ENCODE measurements at regions not wholly inside any gene's neighbourhood (a gene's known extent, or its start where the extent isn't known, plus 50 kb on each side); places are given as distances from the start of the nearest gene placed in this dataset.
"Not testable (repeated sequence)": the region's sequence is repeated elsewhere in the genome, so short reads cannot be mapped to it uniquely, and the experiment has no call there.

DNA sequence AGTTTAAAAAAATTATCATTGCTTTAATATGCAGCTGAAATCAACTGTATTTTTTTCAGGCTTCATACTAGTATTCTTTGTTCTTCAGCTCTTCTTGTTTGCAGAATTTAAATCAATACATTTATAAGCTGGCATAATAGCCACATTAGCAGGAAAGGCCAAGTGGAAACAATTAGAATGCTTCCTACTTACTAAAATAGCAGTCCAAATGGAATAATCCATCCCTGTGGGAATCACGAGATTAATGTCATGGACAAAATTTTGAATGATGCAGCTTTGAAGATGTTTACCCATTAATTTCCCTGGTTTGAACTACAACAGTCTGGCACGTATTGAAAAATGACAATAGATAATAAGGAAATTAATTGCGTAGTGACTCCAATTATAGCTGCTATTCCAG is 2650.8 kb downstream of the PCDH9 start:
- DNase-seq = no peak

DNA sequence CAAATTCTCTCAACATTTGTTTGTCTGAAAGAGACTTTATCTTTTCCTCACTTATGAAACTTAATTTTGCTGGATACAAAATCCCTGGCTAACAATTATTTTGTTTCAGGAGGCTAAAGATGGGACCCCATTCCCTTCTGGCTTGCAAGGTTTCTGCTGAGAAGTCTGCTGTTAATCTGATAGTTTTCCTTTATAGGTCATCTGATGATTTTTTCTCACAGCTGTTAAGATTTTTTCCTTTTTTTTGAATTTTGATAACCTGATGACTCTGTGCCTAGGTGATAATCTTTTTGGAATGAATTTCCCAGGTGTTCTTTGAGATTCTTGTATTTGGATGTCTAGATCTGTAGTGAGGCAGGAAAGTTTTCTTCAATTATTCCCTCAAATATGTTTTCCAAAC is 2661.4 kb downstream of the PCDH9 start:
- DNase-seq = no peak

DNA sequence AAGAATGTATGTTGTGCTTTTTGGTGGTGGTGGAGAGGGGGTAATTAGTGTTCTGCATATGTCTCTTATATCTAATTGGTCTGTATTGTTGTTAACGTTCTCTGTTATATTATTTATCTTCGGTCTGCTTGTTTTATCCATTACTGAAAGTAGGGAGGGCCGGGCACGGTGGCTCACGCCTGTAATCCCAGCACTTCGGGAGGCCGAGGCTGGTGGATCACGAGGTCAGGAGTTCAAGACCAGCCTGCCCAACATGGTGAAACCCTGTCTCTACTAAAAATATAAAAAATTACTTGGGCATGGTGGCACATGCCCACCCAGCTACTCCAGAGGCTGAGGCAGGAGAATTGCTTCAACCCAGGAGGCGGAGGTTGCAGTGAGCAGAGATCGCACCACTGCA is 2672.1 kb downstream of the PCDH9 start:
- DNase-seq = not testable (repeated sequence)

DNA sequence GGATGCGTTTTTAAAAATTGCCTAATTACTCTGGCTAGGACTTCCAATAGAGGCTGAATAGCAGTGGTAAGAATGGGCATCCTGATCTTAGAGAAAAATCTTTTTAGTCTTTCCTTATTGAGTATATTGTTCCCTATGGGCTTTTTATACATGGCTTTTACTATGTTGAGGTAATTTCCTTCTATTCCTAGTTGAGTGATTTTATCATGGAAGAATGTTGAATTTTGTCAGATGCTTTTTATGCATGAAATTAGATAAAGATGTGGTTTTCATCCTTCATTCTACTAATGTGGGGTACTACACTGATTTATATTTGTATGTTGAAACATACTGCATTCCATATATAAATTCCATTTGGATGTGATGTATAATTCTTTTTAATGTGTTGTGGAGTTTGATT is 2673.8 kb downstream of the PCDH9 start:
- DNase-seq = no peak

DNA sequence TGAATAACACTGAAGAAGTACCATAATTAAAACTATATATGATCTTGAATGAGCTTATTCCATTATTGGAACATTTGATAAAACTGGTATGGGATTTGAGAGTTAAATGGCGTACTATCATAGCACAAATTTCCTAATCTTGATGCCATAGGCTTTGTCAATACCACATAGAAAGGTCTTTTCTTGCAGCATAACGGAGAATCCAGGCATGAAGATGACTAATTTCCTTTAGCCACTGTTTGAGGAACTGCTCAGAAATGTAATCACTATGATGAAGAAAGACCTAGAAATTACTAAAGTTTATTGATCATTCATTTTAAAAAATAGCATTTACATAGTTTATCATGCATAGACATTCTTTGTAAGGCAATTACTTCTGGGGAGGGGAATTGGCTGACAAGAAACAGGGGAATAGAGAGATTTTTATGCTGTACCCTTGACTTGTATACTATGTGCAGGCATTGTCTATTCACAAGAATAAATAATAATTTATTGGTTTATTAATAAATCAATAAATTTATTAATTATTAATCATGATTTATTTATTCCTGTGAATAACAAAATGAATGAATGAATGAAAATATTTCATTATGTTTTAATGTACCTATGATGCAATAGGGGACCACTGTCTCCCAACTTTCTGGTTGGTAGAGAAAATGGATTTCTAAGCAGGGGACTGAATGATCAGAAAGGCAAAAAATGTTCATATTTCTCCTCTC is 2676.6 kb downstream of the PCDH9 start:
- no peak for DNase-seq

DNA sequence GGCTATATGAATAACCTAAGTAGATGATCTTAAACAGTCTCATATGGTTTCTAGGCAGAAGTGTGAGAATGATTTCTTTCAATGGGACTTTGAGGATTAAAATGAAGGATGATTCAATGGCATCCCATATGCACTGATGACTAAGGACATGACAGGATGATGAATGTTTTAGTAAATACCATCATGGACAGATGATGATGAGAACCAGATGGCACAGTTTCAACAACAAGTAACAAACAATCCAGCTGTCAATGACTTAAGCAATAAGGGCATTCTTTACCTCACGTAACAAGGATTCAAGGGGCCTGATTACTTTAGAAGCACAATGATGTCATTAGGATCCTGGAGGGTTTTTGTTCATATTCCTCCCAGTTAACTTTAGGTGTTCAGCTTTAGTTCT is 2678.4 kb downstream of the PCDH9 start:
- no peak for DNase-seq

DNA sequence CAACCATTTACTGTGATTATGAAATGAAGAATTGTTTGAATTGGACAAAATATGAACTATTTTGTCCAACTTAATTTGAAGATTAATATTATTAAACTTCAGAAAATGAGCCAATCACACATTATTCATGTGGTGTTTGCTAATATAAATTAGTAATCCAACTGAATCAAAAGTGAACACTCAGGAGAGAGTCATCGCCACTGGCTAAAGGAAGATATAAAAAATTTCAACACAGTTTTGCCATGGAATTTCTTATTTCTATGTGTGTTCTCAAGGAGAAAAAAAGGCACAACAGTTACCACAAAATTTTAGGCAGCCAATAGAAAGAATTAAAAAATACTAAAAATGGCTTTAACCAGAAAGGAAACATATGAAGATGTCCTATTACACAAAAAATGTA is 2683.8 kb downstream of the PCDH9 start:
- no peak for DNase-seq

DNA sequence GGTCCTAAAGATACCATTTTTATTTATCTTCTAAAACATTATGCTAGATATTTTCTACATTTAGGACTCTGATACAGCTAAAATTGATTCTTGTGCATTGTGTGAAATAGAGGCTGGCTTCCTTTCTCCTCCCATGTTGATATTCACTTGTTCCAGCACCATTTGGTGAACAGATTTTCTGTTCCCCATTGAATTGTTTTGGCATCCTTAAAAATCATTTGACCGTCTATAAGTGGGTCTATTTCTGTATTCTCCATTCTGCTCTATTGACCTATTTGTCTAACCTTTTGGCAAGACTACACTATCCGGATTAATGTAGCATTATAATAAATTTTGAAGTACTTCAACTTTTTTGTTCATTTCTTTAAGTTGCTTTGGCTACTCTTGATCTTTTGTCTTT is 2689.2 kb downstream of the PCDH9 start:
- no peak for DNase-seq

DNA sequence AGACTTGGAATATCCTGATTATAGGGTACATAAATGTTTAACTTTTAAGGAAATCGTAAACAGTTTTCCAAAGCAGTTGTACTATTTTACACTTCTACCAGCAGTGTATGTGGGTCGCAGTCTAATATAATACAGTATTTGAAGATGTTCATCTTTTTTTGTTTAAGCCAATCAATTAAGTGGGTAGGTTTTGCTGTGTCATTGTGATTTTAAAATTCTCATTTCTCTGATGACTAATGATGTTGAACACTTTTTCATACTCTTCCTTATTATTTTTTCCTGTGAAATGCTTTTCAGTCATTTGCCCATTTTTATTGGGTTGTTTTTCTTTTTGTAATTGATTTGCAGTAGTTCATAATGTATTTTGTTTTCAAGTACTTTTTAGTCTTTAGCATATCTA is 2689.7 kb downstream of the PCDH9 start:
- DNase-seq = no peak

DNA sequence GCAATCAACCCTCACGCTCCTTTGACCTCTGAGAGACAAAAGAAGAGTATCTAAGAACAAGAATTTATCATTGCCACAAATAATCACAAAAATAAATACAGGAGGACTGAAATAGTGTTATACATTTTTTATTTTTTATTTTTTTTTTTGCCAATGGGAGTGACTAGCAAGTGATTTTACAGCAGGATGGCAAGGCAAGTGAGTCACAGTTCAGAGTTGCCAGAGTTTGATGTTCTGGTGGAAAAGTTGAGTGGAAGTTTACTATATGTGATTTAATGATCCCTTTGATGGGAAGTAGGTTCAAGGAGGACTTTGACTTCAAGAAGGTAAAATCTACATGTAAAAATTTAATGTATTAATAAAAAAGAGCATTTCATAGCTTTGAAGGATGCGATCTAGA is 2691.4 kb downstream of the PCDH9 start:
- no peak for DNase-seq

DNA sequence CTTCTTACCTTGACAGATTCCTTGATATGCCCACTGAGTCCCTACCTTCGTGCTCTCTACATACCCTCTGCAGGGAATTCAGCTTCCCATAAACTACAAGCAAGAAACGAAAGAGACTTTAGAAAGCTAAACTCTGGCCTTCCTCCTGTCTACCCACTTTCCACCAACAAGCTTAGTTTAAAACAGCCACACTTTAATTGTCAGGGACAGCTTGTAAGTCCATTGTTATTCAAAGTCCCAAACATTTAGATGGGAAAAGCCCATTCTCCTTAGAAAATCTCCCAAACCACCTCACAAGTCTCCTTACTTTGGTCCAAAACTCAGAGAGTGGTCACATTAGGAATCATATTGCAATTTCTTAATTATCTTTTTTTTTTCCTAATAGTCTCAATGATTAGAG is 2695.8 kb downstream of the PCDH9 start:
- DNase-seq = no peak

DNA sequence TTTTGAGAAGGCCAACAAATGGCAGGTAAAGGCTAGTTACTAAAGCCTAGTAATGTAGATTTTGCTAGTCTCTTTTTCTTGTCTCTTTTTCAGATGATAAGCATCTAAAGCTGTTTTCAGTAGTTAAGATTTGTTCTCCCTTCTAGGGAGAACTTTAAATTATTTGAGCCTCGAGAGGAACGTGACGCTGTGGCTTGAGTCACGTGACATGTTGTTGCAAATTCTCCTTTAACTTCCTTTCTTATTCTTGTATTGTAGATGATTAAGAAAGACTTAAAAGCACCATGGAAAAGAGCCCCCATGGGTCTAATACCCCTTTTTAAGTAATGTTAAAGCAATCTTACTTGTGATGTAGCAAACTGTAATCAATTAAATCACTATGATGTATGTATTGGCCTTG is 2698.7 kb downstream of the PCDH9 start:
- no peak for DNase-seq

DNA sequence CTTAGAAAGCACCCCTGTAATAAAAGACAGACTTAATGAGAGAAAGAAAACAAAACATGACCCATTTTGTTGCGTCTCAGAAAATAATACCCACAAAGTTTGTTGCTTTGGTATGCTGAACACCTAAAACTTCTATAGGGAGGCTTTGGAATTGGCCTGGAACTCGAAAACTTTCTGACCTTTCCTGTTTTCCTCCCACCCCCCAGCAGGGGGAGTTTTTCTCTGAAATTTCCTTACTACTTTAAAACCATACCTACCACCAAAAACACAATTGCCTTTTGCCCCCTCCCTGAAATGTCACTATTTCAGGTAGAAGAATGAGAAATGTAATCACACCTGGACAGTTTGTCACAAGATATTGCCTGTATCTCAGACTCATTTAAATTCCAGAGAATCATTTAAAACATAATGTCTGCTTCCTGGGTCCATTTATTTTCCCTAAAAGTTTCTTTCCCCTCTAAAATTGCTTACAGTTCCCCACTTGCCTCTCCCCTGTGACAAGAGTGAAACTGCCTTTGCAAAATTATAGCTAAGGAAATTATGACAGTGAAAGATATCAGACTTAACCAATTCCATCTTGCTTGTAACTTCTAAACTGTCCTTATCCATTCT is 2700.2 kb downstream of the PCDH9 start:
- DNase-seq = no peak

DNA sequence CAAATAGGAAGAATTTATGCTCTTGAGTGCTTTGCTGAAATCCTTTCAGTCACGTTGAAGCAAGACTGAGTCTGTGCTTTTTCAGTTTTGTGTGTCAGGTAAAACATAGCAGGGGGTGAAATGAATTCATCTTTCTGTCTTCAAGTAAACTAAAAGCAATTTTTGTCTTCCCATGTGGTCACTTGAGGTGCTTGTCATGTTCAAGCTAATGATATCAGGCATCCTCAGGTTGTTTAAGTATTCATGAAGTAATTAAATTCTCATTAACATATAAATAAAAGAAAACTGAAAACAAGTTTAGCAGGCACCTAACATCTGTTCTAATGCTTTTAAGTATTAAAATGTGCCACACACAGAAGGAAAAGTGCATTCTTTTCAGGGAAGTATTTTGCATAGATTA is 2701.3 kb downstream of the PCDH9 start:
- DNase-seq = no peak

DNA sequence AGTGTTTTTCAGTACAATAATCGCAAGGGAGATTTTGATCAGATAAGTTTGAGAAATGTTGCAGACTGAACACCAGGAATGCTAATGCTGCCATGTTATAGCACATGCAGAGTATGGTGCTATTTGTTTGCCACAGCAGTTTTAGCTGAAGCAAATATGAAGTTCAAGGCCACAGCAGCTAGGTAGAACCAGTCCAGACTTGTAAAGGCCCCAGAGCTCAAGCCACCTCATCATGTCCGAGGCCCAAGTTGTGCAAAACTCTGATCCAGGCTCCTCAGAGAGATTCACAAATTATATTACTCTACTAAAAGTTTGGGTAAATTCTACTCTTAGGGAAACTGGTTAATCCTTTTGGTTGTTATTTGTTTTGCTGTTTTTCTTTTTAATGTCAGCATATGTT is 2702.6 kb downstream of the PCDH9 start:
- no peak for DNase-seq

DNA sequence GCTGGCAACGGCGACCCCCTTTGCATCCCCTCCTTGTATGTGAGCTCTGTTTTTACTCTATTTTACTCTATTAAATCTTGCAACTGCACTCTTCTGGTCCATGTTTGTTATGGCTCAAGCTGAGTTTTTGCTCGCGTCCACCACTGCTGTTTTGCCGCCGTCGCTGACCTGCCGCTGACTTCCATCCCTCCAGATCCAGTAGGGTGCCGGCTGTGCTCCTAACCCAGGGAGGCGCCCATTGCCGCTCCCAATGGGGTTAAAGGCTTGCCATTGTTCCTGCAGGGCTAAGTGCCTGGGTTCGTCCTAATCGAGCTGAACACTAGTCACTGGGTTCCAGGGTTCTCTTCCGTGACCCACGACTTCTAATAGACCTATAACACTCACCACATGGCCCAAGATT is 2704.4 kb downstream of the PCDH9 start:
- DNase-seq = no peak

DNA sequence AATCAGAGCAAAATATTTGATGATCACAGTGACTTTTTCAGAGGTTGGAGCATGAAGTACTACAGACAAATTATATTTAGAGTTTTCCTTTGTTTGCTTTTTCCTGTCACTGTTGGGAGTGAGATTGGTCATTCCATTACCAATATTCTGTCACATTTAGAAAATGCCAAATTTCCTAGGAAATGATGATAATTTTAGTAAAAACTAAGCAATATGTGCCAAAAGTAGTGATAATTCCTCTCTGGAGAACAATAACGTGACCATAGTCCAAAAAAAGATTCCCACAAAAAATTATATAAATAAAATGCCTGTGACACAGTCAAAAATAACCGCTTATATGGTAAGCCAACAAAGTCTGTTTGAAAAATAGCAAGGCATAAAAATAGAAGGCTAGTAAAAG is 2719.4 kb downstream of the PCDH9 start:
- DNase-seq = no peak

DNA sequence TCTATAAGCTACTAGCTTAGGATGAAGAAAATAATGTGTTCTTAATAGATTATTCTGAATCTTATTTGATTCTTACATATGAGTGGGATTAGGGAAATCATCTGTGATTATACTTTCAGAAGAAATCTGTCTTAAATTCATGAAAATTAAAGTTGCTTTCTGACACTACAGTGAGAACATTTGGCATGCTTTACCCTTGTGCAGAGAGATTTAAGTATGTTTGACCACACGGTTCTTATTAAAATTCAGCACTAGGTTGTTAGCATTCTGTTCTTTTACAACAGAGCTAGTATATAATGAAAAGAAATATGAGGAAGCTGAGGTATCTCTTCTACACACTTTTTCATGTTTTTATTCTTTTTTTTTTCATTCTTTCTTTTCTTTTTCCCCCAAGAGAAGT is 2723.9 kb downstream of the PCDH9 start:
- DNase-seq = no peak

DNA sequence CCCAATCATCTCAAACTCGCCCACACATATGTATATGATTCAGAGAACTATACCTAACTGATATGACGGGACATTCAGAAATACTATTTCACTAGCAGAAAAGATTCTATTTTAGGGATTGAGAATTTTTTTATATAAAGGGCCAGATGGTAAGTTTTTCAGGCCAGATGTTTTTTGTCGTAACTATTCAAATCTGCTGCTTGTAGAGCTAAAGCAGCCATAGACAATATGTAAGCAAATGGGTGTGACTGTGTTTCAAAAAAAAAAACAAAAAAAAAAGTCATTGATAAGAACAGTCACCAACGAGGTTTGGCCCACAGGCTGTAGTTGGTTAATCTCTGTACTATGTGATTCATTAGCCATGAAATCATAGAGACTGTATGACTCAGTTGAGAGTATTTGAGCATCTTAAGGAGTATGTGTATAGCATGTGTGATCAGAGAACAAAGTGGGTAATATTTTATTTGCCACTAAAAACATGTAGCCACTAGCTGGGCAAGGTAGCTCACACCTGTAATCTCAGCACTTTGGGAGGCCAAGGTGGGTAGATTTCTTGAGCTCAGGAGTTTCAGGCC is 2724.7 kb downstream of the PCDH9 start:
- DNase-seq = no peak

DNA sequence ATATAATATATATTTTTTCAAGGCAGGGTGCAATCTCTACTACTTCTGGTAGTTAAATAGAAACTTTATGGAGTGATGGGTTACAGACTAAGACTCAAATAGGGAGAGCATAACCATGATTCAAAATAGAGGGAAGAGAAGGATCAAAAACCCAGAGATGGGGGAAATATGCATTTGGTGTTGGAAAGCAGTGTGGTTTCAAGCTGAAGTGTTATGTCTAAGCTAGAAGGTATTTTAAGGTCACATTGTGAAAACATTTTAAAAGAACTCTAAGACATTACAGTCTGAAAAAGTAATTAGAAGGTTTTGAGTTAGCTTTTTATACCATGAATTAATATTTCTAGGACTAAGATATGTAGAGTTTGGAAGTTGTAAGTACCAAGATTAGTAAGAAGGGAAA is 2741.4 kb downstream of the PCDH9 start:
- no peak for DNase-seq

DNA sequence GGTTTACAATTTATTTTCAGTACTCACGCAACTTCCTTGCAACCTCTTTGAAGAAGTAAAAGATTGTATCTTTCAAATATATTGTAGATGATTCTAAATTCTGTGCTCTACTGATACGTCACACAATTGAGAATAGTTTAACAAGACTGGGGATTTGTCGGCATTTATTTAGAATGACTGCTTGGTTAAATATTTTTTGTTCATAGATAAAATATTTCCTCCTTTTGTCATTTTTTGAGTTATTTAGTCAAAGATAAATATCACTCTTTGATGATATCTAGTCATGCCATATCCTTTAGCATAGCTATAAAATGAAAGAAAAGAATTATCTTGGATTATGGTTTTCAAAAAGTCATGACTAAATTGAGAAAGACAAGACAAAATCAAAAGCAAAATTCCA is 2747.8 kb downstream of the PCDH9 start:
- no peak for DNase-seq

DNA sequence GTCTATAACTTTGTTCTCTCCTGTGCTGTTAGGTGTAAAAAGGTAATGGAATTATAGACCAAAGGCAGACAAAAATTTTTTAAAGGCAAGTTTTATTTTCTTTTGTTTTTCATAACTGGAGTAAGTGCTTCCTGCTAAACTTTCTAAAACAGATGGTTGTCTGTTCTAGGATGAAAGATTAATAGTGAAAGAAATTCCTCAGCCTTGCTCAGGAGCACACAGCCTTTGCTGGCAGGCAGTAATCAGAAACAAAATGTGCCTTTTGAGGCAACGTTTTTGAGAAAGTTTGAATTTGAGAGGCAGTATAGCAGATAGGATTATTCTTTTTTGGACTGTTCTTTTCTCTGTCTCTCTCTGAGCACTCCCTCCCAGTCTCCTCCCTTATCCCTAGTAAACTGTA is 2749.5 kb downstream of the PCDH9 start:
- DNase-seq = no peak

DNA sequence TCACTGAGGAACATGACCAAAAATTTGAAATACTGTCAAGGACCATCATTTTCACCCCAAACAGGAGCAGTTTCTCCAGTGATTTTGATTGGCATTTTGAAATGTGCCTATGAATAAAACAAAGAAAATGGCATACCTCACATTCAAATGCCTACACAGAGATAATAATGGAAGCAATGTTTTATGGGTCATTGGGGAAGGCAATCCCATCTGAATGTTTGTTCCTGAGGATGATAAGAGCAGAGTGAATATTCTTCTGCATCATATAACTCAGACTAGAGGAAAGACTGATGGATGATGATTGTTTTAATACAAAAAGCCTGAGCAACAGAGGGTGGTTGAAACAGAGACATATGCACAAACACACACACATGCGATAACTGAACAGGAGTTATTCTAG is 2749.9 kb downstream of the PCDH9 start:
- no peak for DNase-seq

DNA sequence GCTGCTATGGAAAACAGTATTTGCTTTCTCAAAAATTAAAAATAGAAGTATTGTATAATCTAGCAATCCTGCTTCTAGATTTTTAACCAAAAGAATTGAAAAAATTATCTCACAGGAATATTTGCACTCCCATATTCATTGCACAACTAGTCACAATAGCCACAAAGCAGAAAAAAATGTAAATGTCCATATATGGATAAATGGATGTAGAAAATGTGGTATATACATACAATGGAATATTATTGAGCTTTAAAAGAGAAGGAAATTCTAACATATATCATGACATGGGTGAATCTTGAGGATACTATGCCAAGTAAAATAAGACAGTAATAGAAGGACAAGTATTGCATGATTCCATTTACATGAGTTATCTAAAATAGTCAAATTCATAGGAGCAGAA is 2753.0 kb downstream of the PCDH9 start:
- DNase-seq = no peak

DNA sequence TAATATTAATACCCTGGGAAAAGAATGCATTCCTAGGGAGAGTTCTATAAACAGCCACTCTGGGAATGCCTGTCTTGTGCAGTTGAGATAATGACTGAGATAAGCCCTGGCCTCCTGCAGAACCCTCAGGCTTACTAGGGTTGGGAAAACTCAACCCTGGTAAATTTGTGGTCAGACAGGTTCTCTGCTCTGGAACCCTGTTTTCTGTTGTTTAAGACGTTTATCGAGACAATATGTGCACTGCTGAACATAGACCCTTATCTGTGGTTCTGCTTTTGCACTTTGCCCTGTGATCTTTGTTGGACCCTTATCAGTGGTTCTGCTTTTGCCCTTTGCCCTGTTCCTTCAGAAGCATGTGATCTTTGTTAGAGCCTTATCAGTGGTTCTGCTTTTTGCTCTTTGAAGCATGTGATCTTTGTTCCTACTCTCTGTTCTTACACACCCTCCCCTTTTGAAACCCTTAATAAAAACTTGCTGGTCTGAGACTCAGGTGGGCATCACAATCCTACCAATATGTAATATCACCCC is 2754.0 kb downstream of the PCDH9 start:
- DNase-seq = not testable (repeated sequence)
